SHP77 (cell line): ENCODE measurements at regions not wholly inside any gene's neighbourhood (a gene's known extent, or its start where the extent isn't known, plus 50 kb on each side); places are given as distances from the start of the nearest gene placed in this dataset.

Experiments
- DNase-seq, 2 experiments: peaks; one replicate each; lab custom pipeline; 2025; lab: John Stamatoyannopoulos, UW

DNA sequence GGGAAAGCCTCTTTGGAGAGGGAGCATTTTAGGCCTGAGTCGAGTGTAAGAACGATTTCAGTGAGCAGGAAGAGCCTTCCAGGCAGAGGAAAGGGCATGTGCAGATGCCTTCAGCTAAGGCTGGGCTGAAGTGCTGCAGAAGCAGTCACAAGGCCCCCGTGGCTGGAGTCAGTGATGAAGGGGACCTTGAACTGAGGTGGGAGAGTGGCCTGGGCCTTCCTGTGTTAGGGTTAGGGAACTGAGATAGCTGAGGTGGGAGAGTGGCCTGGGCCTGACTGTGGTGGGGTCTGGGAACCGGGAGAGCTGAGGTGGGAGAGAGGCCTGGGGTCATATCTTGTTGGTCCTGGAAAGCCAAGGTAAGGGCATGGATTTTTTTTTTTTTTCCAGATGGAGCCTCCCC lies 50.9 kb upstream of the ETV3 start:
- no peak for DNase-seq
